ENCODE measurements at regions not wholly inside any gene's neighbourhood (a gene's known extent, or its start where the extent isn't known, plus 50 kb on each side); places are given as distances from the start of the nearest gene placed in this dataset.

DNA sequence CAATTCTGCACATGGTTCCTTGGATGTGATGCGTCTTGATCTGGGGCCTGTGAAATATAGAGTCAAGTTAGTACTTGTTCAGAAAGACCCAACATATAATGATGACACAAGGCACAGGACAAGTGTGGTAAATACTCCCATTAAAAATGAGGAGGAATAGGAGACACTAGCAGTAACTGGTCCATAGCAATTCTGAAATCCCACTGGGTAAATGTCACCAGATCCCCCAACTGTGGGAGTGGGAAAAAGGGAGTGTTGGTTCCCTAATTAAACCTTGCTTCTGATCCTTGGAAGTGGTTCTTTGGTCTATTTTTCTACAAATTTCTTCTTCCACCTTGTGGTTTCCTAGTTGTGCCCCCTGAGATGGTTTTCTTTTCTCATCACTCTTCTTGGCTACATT, 62.5 kb upstream of the NRP1 start:
- DNase-seq: no peak

DNA sequence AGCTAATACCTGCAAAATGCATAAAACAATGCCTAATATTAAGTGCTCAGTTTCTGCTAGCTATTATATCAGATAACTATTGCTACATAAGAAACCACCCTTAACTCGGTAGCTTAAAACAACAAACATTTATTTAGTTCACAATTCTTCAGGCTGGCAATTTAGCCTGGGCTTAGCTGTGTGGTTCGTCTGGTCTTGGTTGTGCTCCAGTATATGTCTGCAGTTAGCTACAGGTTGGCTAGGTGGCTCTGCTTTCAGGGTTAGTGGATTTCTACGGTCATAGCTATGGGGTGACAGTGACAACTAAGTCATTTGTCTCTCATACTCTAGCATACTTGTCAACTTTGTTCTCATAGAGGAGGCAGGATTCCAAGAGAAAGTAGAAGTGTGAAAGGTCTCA, 61.8 kb upstream of the NRP1 start:
- no peak for DNase-seq

DNA sequence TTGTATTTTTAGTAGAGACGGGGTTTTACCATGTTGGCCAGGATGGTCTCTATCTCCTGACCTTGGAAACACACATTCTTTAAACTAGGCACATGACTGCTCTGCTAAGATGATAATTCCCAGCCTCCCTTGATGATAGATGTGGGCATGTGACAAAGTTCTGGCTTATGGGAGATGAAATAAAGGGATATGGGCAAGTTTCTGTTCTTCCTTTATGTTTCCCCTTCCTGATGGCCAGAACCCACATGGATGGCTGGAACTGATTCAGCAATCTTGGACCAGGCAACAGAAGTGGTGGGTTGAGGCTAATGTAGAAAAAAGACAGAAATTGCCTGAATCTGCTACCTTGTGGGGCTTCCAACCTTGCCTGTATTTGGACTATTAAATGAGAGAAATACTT, 60.7 kb upstream of the NRP1 start:
- DNase-seq: no peak

DNA sequence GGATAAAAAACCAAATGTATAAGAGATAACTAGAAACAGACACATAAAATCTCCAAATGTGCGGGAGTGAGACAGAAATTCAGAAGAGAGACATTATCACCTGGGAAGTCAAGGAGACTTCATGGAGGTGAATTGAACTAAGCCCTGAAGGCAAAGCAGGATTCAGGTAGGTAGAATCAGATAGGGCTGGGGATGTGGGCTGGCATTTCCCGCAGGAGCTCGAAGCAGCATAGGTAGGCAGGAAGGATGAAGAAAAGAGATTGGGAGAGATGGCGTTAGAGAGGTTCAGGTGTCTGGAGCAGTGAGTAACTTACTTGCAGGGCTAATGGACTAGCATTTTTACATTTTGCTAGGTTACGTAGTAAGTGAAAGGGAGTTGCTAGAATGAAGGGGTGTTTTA, 58.2 kb upstream of the NRP1 start:
- DNase-seq: no peak

DNA sequence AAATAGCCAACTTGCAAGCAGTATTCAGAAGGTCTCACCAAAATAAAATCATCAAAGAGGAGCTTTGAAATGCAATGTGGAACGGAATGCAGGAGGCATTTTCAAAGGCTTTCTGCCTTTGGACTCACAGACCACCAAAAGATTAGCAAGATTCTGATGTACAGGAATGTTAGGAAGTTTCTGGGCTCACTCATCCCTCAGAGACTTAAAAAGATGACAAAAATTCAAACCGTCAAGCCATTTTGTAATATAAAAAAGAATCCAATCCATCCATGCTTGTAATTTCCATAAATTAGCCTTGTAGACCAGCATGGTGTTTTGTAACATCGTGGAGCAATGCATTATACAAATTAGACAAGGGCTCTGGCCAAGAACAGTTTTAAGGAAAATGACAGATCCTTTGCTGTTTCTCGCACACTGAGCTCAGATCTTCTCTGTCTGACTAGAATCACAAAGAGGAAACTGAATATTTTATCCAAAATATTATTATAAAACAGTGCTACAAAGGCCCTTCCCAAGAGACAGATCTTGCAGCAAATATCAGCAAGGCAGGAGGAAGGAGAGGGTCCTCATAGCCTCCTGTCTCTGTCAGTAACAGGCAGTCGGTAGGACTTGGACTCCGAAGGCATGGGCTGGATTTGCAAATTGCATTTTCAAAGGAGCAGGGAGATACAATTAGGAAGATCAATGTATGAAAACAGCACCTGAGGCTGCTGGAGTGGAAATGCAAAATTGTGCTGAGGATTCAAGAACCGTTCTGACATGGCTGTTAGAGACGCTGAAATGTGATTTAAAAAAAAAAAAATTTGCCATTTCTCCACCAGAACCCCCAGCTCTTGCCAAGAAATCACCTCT, 57.4 kb upstream of the NRP1 start:
- no peak for DNase-seq

DNA sequence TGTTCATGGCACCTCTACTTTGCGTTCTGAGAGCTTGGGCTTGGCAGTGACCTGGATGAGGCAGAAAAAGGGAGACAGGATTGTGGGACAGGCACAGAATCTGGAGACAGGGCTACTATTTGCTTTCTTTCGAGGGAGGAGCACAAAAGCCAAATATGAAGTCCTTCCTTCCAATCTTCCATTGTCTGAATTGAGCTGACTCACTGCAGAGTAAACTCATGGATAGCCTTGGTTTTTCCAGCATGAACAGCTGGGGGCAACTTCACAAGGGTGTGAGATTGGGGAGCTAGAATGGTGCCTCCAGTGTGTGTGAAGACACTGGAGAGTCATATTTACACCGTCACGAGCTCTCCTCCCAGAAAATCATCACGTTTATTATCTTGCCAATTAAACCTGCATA, 55.6 kb upstream of the NRP1 start:
- DNase-seq: no peak

DNA sequence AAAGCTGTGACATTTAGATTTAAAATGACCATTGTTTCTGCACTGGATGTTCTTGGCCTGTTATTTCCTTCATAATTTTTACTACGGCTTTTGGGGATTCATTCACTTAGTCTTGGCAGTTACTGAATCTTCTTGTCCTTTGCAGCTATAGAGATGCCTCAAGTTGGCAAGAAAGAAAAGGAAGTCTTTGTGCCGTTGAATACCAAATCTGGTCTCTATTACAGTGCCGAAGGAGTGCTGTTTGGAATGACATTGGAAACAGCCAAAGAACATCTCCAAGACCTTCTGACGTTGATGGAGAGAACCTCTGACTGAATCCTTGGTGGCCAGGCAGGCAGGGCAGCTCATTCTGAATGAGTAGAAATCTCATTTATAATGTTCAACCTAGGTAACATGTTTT, 54.3 kb upstream of the NRP1 start:
- DNase-seq: no peak

DNA sequence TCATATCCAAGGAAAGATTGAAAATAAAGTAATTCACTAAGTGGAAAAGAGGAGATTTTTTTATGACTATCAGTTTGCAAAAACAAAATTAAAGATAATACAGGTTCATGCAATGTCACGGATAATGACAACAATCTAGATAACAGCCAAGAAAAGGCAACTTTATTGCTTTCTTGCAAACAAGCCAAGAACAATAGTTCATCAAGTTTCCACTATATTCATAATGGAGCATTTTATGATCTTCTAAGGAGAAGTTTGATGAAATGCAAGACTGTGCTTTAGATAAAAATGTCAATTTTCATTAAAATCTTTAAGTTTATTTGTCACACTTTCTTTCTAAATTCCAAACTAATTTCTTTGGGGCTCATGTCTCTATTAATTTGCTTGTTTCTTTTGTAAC, 53.9 kb upstream of the NRP1 start:
- DNase-seq: no peak

DNA sequence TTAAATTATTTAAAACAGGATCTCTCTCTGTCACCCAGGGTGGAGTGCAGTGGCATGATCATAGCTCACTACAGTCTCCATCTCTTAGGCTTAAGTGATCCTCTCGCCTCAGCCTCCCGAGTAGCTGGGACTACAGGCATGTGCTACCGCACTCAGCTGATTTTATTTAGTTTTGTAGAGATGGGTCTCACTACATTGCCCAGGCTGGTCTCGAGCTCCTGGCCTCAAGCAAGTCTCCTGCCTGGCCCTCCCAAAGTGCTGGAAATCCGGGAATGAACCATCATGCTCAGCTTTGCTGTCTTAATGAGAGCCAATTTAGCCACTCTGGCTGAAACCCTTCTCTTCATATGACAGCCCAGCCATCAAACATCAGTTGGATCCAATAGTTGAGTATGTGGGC, 53.3 kb upstream of the NRP1 start:
- no peak for DNase-seq

DNA sequence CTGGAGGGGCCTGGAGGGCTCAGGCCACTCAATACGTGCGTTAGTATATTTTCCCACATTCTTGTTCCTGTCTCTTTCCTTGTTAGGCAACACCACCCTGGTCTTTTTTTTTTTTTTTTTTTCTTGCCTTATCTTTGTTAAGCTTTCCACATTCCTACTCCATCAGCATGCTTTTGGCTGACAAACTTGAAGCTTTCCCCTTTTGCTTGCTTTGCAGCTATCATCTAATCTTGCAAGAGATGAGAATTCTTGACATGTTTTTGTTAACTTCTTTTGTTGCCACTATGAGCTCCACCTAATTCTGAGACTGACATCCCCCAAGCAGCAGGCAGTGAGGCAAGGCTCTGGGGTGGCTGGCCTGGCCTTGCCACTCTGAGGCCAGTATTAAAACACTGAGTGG, 52.5 kb upstream of the NRP1 start:
- DNase-seq: no peak

DNA sequence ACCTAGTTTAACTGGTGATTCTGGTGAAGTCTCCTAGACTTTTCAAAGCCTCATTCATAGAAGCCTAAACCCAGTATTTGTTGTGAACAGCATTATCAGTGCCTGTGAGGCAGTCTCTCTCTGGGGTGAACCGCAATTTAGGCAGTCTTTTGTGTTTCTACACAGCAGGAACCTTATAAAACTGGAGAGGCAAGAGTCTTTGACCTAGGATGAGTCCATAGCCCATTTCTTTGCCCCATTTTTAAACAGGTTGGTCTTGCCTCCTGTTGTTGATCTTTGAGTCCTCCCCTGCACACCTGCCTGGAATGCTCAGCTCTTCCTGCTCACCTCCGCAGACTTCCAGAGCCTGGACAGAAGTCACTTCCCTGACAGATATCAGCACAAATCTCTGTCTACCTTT, 51.2 kb upstream of the NRP1 start:
- DNase-seq: no peak

DNA sequence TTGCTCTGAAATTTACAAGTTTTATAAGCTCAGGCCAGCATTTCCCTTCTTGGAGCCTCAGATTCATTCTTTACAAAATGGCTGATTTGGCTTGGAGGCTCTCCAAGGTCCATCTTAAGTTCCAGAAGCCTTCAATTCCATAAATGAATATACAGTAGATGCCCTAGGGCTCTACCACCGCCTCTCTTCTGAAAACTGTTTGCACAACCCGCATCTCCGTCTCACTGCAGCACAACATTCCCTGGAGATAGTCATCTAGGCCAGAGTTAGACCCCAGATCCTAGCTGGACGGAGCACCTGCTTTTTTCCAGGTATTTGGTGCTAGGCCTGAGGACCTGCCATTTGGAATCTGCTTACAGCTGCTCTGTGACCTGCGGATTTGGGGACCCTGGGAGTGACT, 50.5 kb upstream of the NRP1 start:
- no peak for DNase-seq

Measured in stimulated activated naive CD4-positive, alpha-beta T cell (primary cell).